ENCODE measurements at regions not wholly inside any gene's neighbourhood (a gene's known extent, or its start where the extent isn't known, plus 50 kb on each side); places are given as distances from the start of the nearest gene placed in this dataset.

DNA sequence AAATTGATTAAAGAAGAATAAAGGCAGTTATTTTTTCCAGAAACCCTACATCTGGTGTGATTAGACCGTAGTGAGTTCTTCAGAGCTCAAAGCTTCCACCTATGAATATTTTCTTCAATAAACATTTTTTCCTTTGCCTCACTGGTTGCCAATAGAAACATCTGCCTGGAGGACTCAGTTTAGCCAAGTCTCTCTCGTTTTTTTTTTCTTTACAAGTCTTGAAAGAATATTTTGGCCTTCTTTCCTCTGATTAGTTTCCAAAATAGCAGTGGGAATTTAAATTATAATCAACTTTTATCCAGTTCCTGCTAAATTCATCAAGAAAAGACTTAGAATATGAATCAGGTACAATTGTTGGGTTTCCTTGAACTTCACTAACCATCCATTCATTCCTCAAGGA, 897.5 kb downstream of the TLE1 start:
- no peak for TF ChIP-seq POLR2AphosphoS5 (IDR thresholded peaks at IDR 0.05; ENCODE audit: insufficient read depth in 1 of 2, low read depth in 1 of 2)
- TF ChIP-seq, protein P1, sequence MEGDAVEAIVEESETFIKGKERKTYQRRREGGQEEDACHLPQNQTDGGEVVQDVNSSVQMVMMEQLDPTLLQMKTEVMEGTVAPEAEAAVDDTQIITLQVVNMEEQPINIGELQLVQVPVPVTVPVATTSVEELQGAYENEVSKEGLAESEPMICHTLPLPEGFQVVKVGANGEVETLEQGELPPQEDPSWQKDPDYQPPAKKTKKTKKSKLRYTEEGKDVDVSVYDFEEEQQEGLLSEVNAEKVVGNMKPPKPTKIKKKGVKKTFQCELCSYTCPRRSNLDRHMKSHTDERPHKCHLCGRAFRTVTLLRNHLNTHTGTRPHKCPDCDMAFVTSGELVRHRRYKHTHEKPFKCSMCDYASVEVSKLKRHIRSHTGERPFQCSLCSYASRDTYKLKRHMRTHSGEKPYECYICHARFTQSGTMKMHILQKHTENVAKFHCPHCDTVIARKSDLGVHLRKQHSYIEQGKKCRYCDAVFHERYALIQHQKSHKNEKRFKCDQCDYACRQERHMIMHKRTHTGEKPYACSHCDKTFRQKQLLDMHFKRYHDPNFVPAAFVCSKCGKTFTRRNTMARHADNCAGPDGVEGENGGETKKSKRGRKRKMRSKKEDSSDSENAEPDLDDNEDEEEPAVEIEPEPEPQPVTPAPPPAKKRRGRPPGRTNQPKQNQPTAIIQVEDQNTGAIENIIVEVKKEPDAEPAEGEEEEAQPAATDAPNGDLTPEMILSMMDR (IDR thresholded peaks at IDR 0.05), result no peak
- no peak for TF ChIP-seq POLR2A (IDR thresholded peaks at IDR 0.05)

Measured in vagina (tissue), 2 donors.